Neural progenitor cell (in vitro differentiated cells): ENCODE measurements at regions not wholly inside any gene's neighbourhood (a gene's known extent, or its start where the extent isn't known, plus 50 kb on each side); places are given as distances from the start of the nearest gene placed in this dataset.

Experiments
- DNase-seq: peaks from one replicate; pipeline ENCODE4 v3.0.0-alpha.2; 2016; ENCODE audit warnings: low spot score
- H2AFZ ChIP-seq: fragments of 200-600 bp; sonication (generic); replicated peaks from 2 replicates; pipeline ENCODE4 v1.6.1; 2016; ENCODE audit warnings: antibody characterized with exemption
- H3F3A ChIP-seq: fragments of 200-600 bp; sonication (generic); 2 replicates; pipeline ENCODE4 v1.6.1; 2016; ENCODE audit warnings: antibody characterized with exemption, low read depth
- H3K27ac ChIP-seq: fragments of 200-600 bp; sonication (generic); 2 replicates; pipeline ENCODE4 v1.5.1; 2016; ENCODE audit warnings: mild to moderate bottlenecking
- H3K27me3 ChIP-seq: fragments of 200-600 bp; sonication (generic); 2 replicates; pipeline ENCODE4 v1.6.1; 2016; ENCODE audit warnings: mild to moderate bottlenecking, moderate library complexity
- H3K36me3 ChIP-seq: fragments of 200-600 bp; sonication (generic); 2 replicates; pipeline ENCODE4 v1.5.1; 2016
- H3K4me1 ChIP-seq: fragments of 200-600 bp; sonication (generic); 2 replicates; pipeline ENCODE4 v1.6.1; 2016; ENCODE audit warnings: mixed run types
- H3K4me2 ChIP-seq: fragments of 200-600 bp; sonication (generic); 2 replicates; pipeline ENCODE4 v1.6.1; 2016
- H3K4me3 ChIP-seq: fragments of 200-600 bp; sonication (generic); 2 replicates; pipeline ENCODE4 v1.5.1; 2016
- H3K79me2 ChIP-seq: fragments of 200-600 bp; sonication (generic); 2 replicates; pipeline ENCODE4 v1.6.1; 2016; ENCODE audit warnings: low read depth
- H3K9ac ChIP-seq: fragments of 200-600 bp; sonication (generic); 2 replicates; pipeline ENCODE4 v1.6.1; 2016
- H3K9me3 ChIP-seq: fragments of 200-600 bp; sonication (generic); 2 replicates; pipeline ENCODE4 v1.5.1; 2016; ENCODE audit warnings: low read depth
- H4K20me1 ChIP-seq: fragments of 200-600 bp; sonication (generic); 2 replicates; pipeline ENCODE4 v1.6.1; 2016; ENCODE audit warnings: low read depth
- H3K27ac Mint-ChIP-seq: 3 replicates; pipeline ENCODE4 v1.8.0; 2021; ENCODE audit warnings: mixed read lengths
- H3K27me3 Mint-ChIP-seq: 2 replicates; pipeline ENCODE4 v1.8.0; 2022; ENCODE audit warnings: low read depth, mild to moderate bottlenecking, inconsistent platforms, moderate library complexity, mixed read lengths; ENCODE audit not compliant: insufficient read depth
- H3K36me3 Mint-ChIP-seq: 3 replicates; pipeline ENCODE4 v1.8.0; 2021; ENCODE audit warnings: mixed read lengths
- H3K4me1 Mint-ChIP-seq: 3 replicates; pipeline ENCODE4 v1.8.0; 2021; ENCODE audit warnings: mixed read lengths
- H3K4me3 Mint-ChIP-seq: 3 replicates; pipeline ENCODE4 v1.8.0; 2021; ENCODE audit warnings: mild to moderate bottlenecking, moderate library complexity, mixed read lengths
- H3K9me3 Mint-ChIP-seq: 3 replicates; pipeline ENCODE4 v1.8.0; 2020; ENCODE audit warnings: mixed read lengths
- CTCF ChIP-seq: fragments of 200-600 bp; sonication (generic); IDR thresholded peaks from 2 replicates; pipeline ENCODE4 v1.5.1; 2017; ENCODE audit warnings: antibody characterized with exemption, mild to moderate bottlenecking
- EZH2 ChIP-seq: fragments of 200-600 bp; sonication (generic); IDR thresholded peaks from 2 replicates; pipeline ENCODE4 v1.6.1; 2017; ENCODE audit warnings: antibody characterized with exemption, mild to moderate bottlenecking, moderate library complexity
- EZH2phosphoT487 ChIP-seq: fragments of 200-600 bp; sonication (generic); IDR thresholded peaks from 2 replicates; pipeline ENCODE4 v1.6.1; 2017; ENCODE audit warnings: antibody characterized with exemption

GRCh38 chr5:133816791-133817190 is 151.6 kb downstream of the C5orf15 start:
- Histone ChIP-seq H3K4me3 (no peak overlapping the region), H3K36me3 (no peaks in the 10 kb centered on the region), H2AFZ (no peak overlapping the region), H3K4me2 (no peak overlapping the region), H3K9me3 (no peaks in the 10 kb centered on the region), H3K79me2 (no peaks in the 10 kb centered on the region), H4K20me1 (no peaks in the 10 kb centered on the region), H3K27ac (no peak overlapping the region), H3K4me1 (peaks cover 8% of the 10 kb centered on the region), H3F3A (no peaks in the 10 kb centered on the region), H3K9ac (no peak overlapping the region), H3K27me3 (no peaks in the 10 kb centered on the region)
- Mint-ChIP-seq H3K27ac (no peak overlapping the region), H3K27me3 (peaks cover 6% of the 10 kb centered on the region), H3K4me3 (no peak overlapping the region), H3K36me3 (no peaks in the 10 kb centered on the region), H3K9me3 (no peaks in the 10 kb centered on the region), H3K4me1 (peaks cover 23% of the 10 kb centered on the region)
- DNase-seq = no peak
- TF ChIP-seq EZH2 = no peak
- no peak for TF ChIP-seq EZH2phosphoT487
- no peak for TF ChIP-seq CTCF

GRCh38 chr5:133814152-133814551 is 154.3 kb downstream of the C5orf15 start:
- Histone ChIP-seq H3K9ac (no peak overlapping the region), H2AFZ (no peak overlapping the region), H3K4me1 (peaks cover 8% of the 10 kb centered on the region), H3K4me2 (no peak overlapping the region), H3K4me3 (no peak overlapping the region), H3F3A (no peaks in the 10 kb centered on the region), H3K27me3 (no peaks in the 10 kb centered on the region), H4K20me1 (no peaks in the 10 kb centered on the region), H3K36me3 (no peaks in the 10 kb centered on the region), H3K9me3 (no peaks in the 10 kb centered on the region), H3K79me2 (no peaks in the 10 kb centered on the region), H3K27ac (no peak overlapping the region)
- no peak overlapping the region for H3K4me3 Mint-ChIP-seq
- H3K27ac Mint-ChIP-seq = no peak overlapping the region
- DNase-seq = no peak
- peaks cover 13% of the 10 kb centered on the region for H3K27me3 Mint-ChIP-seq
- peaks cover 6% of the 10 kb centered on the region for H3K4me1 Mint-ChIP-seq
- no peaks in the 10 kb centered on the region for H3K36me3 Mint-ChIP-seq
- TF ChIP-seq CTCF = no peak
- no peak for TF ChIP-seq EZH2phosphoT487
- no peak for TF ChIP-seq EZH2
- H3K9me3 Mint-ChIP-seq = no peaks in the 10 kb centered on the region

GRCh38 chr5:133811168-133811567 is 157.3 kb downstream of the C5orf15 start:
- Histone ChIP-seq H3K36me3 (no peaks in the 10 kb centered on the region), H2AFZ (no peak overlapping the region), H3K9me3 (no peaks in the 10 kb centered on the region), H3F3A (no peaks in the 10 kb centered on the region), H3K4me1 (peaks cover 7% of the 10 kb centered on the region), H3K27ac (no peak overlapping the region), H3K4me2 (no peak overlapping the region), H3K27me3 (no peaks in the 10 kb centered on the region), H4K20me1 (no peaks in the 10 kb centered on the region), H3K79me2 (no peaks in the 10 kb centered on the region), H3K4me3 (no peak overlapping the region), H3K9ac (no peak overlapping the region)
- no peak for DNase-seq
- H3K4me1 Mint-ChIP-seq = peaks cover 11% of the 10 kb centered on the region
- H3K27me3 Mint-ChIP-seq = peaks cover 11% of the 10 kb centered on the region
- H3K36me3 Mint-ChIP-seq = no peaks in the 10 kb centered on the region
- no peak overlapping the region for H3K27ac Mint-ChIP-seq
- no peaks in the 10 kb centered on the region for H3K9me3 Mint-ChIP-seq
- no peak for TF ChIP-seq EZH2phosphoT487
- no peak for TF ChIP-seq CTCF
- no peak for TF ChIP-seq EZH2
- H3K4me3 Mint-ChIP-seq = no peak overlapping the region
